NCI-H82 (cell line): ENCODE measurements at regions not wholly inside any gene's neighbourhood (a gene's known extent, or its start where the extent isn't known, plus 50 kb on each side); places are given as distances from the start of the nearest gene placed in this dataset.

Source experiments
- DNase-seq: peaks from one replicate; lab custom pipeline; 2025; lab: John Stamatoyannopoulos, UW

DNA sequence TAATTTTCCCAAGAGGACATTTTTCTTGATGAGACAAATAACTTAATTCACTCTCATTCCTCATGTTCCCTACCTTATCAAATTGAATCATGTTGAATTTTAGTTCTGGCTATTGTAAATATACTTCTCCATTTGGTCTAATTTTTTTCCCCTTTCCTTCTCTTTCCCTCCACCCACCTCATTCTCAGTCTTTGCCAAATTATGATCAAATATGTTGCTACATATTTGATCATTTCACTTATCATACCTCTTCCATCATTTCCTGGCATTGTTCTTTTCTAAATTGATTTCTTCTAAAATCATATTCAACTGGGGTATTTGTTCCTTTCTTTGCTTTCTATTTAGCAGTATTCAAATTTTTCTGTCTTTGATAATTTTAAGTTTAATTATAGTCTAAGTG is 52.3 kb downstream of the HDGFL1 start:
- DNase-seq: no peak

DNA sequence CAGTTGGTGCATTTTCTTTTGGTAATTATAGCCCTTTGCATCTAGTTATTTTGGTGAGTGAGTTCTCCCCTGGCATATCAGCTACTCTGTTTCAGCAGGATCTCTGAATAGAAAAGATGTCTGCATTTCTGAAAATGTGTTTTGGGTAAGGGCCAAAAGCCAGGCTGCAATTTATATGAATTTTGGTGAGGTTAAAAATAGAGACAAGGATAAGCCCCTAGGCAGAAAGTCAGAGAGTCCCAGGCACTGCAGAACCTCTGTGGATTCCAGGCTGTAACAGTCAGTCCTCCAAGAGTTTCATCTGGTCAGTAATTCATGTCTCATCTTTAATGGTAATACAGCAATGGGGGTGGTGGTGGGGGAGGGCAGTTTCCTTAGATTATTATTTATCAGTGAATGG is 53.0 kb downstream of the HDGFL1 start:
- DNase-seq: no peak

DNA sequence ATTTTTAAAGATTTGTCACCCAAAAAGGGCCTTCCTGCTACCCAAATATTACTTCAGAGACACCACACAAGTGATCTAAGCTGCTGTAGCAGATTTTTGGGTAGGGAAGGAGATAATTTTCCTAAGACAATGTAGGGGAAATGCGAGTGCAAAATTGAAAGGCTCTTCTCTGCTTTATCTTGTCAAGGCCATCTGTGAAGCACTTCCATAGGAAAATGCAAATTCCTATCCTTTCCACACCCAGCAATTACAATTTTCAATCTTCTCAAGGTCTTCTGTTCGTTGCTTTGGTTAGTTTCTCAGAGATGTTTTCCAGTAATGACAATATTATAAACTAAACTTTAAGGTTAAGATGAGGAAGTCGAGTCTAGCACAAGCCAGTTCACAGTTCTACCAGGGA is 53.4 kb downstream of the HDGFL1 start:
- no peak for DNase-seq

DNA sequence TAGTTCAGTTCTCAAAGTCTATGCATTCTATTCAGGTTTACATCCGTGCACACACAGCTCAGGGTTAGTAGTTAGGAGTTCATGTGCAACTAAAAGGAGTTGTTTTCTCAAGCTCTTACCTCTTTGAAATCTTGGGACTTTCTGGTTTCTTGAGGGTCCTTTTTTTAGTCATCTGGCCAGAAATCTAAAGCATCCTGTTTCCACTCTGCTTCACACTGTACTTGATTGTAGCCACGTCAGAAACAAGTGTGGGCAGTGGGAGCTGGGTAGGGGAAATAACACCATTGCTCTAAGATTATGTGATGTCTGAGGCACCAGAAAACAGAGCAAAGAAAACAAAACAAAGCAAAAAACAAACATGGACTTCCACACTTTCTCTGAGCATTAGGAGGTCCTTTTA is 58.3 kb downstream of the HDGFL1 start:
- DNase-seq: no peak

DNA sequence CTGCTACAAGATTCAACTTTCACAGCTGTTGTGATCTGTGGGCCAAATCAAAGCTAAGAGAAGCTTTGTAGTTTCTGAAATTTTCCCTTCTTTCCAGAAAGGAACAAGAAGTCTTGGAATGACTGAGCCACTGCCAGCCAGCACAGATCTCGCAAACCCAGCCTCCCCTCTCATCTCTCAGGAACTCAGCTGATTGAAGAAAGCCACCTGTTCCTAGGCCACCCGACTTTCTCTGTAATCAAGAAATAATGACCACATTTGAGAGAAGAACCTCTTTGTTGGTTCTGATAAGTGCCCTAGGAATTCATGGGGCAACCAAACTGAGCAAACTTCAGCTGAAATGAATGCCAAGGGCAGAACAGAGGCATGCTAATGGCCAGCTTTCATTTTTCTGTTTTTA is 61.7 kb downstream of the HDGFL1 start:
- DNase-seq: no peak

DNA sequence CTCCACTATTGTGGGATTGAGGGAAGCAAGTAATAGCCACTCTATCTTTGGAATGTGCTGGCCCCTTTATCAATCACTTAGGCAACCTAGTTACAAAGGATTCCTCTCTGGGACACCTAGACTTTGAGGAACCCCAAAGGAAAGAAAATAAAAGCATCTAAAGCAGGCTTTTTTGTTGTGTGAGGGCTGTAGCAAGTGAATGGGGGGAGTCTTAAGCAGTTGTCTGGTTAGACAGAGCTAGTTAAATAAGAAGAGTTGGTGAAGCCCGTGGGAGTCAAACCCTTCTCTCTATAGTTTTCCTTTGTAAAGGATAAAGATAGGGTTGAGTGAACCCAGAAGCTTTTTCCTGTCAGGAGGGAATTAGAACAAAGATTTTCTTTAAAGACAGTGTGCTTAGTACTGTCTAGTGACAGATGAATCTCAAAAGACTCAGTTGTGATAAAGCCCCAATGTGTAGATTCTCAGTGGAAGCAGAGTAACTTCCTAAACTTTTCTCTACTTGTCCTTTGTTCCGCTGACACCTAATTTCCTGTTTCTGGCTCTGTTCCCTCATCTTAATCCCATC is 63.3 kb downstream of the HDGFL1 start:
- no peak for DNase-seq

DNA sequence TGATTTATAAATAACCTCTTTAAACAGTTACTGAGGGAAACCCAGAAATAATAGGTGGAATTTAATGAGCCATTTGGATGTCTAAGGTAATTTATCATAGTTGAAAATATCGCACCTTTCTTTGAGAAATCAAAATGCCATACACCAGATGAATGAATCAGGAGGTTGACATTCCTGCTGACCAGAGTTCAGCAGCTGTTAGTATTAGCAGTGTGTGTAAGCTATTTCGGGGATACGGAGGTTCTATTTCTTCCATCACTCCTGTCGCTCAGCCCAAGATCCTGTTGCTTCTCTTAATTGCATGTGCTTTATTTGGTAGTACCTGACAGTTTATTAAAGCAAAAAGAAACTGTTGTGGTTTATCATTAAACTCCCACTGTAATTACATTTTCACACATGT is 67.1 kb downstream of the HDGFL1 start:
- DNase-seq: no peak

DNA sequence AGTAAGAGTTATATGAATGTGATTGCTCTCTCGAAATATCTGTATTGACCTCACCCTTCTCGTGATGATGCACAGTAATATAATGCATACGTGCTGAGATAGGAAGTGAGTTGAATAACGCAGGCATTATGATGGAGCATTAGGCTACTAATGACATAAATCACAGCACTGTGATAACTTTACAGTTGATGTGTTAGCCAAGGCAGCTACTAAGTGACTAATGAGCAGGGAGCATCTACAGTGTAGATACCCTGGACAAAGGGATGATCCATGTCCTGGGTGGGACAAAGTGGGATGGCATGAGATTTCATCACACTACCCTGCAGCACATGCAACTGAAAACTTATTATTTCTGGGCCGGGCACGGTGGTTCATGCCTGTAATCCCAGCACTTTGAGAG is 68.4 kb downstream of the HDGFL1 start:
- DNase-seq: no peak

DNA sequence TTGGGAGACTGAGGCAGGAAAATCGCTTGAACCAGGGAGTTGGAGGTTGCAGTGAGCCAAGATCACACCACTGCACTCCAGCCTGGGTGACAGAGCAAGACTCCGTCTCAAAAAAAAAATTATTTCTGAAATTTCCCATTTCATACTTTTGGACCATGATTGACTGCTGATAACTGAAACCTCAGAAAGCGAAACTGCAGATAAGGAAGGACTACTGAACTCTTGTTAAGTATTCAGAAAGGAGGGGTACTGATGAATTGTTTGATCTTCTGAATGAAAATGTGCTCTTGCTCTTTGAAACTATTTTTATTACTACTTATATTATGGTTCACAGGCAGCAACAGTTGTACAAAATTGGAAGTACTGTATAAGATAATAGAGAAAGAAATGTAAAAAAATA is 69.0 kb downstream of the HDGFL1 start:
- DNase-seq: no peak

DNA sequence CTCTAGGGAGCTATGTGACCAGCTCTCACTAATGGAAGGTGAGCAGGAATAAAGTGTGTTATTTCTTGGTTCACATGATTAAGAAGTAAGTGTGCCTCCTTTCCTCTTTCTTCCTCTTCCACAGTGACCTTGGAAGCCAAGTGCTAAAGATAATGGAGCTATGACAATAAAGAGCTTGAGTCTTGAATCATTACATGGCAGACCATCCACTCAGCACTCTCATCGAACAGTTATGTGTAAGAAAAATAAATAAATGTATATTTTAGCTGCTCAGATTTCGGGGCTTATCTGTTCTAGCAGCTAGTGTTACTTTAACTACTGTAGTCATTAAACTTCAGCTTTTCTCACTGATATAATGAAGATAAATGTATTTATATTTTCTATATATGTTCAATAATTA is 72.9 kb downstream of the HDGFL1 start:
- DNase-seq: no peak

DNA sequence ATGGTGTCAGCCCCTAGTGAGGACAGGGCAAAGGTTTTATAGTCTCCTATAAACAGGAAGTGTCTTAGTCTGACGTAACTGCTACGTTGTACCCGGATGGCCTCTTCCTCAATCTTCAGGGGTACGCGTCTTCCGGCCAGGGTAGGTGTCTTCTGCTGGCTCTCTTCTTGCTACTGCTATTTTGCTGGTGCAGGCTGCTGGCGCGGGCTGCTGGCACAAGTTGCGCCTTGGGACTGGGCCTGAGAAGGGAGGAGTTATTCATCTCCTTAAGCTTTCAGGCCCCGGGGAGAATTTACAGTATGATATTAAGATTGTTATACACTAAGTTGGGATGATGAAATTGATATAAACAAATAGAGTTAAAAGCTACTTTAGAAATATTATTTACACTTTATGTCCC is 74.4 kb downstream of the HDGFL1 start:
- DNase-seq: no peak

DNA sequence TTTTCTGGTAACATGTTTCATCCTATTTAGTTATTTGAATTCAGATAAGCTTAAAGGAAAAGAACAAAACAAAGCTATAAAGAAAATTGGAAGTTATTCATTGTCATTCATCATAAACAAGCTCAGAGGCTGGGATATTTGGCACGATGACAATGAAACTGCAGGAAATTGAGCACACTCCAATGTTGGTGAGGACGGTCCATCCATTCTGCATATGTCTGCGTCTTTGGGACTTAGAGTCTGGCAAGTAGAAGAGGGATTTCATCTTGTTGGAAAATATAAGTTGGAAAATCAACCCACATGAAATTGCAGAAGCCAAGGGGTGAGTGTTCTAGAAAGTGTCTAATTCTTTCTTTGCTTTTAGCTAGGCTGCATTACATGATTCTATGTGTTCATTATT is 78.4 kb downstream of the HDGFL1 start:
- DNase-seq: no peak

DNA sequence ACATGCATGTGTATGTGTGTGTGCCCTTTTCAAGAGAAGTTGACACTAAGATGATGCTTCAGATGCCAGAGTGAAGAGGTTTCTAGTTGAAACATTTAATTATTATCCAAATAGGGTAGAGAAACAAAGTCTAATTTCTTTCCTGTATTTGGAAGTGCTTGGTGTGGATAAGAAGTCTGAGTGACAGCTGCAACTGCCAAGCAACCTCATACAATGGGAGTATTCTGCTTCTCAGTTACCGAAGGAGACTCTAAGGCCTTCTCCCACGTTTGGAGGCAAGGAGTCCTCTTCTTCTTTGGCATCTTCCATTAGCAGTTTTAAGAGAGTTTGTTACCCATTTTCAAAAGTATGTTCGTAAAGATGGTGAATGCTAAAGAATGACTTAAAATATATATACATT is 82.4 kb downstream of the HDGFL1 start:
- no peak for DNase-seq

DNA sequence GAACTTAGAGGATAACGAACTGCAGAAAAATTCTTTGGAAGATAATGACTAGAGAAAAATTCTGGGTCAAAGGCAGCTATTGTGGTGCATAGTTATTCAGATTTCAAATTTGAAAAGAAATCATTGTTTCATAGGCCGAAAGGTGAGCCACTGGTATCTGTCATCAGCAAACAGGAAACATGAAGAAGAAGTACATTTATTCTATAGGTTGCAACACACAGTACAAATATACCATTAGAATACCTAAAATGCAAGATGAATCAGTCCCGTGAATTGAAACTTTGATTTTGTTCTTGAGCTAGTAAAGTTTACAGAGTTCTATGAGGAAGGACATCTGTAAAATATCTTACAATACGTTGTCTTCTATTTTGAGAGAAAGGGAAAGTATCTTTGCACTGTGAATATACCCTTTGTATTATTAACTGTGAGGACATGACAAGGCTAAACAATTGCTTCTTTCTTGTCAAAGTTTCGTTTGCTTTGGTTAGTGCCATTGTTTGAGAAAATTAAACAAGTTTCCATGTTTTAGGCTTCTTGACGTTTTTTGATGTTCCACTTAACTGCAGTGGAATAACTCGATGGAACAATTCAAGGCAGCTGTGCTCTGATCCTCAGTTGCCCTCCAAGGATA is 84.7 kb downstream of the HDGFL1 start:
- no peak for DNase-seq

DNA sequence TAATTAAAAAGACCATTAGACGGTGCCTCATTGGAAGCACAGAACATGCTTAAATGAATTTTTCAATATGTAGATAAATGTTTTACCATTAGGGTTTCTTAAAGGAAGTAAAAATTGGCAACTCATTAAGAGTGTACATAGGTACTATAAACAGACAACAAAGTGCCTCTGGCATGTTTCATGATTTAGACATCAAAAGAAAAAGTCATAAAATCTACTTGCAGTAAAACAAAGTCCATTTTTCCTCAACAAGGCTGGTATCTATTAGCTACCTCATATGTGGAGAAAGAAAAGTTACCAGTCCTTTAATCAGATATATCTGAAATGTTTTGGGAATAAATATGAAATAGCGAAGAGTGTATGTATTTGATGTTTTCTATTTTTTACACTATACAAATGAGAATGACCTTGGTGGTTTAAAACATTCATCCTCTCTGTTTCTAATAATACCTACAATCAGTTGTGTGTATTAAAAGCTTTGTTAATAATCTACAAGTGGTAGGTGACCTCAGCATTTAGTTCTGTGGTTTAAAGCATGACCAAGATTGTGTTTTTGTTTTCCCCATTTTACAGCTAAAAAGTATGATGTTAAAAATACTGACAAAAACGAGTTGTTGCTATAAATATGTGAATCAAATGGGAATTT is 87.5 kb downstream of the HDGFL1 start:
- DNase-seq: no peak

DNA sequence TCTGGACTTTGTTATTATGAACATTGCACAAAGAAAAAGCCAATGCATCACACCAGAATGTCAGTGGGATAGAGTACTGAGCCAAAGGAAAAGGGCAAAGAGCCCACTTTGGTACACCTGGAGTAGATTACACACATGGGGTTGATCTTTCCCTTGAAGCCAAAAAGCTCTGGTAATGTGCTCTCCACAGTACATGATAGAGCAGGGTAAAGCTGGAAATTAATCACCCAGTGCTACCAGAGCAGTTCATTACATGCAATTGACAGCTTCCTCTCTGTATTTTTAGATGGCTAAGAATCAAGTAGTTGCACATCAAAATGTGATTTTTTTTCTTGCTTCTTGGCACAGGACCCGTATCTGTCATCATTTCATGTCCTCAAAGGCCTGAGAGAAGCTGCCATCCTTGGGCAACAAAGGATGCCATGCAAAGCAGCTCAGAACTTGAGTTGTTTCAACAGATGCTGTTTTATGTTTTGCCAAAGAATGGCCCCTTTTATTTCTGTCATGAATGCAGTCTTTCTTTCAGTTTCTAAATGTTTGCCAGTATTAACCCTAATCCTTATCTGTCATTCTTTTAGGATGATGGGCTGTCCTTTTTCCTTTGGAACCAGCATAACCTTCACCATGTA is 88.1 kb downstream of the HDGFL1 start:
- no peak for DNase-seq

DNA sequence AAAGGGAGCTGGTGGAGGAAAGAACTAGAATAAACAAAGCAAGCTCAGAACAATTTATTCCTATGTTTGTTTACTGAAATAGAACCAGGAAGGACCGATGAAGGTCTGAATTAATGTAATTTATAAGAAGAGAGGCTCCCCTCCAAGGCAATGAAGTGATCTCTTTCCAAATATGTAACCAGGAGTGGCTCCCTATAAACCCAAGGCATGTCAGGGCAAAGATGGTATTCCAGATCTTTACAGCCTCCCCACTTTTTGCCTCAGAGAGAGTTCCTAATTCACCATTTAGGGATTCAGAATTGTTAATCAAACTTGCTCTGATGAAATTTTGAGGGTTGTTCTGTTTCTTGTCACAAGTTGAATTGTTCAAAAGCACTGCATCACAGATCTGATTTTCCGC is 88.8 kb downstream of the HDGFL1 start:
- DNase-seq: no peak

DNA sequence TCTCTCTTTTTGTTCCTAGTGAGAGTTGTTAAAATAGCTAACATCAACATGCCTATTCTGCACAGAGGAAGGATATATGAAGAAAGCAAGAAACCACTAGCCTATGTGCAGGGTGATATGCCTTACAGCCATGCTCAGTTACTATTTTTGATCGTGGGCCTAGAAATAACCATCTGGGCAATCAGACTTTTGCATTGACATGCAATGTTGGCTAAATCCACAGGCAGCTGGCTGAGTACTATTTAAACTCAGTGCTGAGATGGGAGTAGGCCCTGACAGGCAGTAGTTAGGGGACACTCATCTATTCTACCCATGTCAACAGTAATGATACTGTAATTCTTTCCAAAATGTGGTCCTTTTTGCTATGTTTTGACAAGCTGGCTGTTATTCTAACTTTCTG is 89.6 kb downstream of the HDGFL1 start:
- no peak for DNase-seq

DNA sequence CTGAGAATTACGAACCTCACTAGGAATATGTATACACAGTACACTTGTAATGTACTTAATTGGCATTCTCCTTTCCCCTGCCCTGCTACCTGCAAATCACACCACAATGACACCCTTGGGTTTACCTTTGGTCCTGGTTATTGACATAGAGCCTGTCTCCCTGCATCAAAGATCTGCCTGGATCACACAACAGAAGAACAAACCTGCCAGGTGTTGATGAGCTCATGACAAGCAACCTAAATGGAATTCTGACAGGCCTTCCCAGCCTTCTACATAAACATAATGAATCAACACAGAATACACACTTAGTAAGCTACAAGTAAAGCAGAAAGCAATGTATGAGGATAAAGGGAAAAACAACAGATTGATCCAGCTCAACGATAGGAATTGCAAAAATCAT is 95.6 kb downstream of the HDGFL1 start:
- DNase-seq: no peak

DNA sequence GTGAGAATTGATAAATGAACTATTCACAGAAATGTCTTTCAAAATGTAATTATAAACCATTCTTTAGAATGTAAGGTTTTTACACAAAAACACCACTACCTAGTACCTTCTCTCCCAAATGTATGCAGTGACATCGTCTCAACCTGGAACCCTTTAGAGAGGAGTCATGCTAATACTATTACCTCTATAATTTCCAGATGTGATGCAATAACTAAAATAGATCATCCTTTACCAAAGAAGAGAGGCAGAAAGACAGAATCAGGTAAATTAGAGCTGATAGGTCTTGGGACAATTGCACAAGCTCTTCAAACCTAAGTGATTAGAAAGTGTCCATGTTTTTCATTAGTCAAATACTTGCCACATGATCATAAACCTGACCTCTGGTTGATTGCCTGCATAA is 96.7 kb downstream of the HDGFL1 start:
- no peak for DNase-seq

DNA sequence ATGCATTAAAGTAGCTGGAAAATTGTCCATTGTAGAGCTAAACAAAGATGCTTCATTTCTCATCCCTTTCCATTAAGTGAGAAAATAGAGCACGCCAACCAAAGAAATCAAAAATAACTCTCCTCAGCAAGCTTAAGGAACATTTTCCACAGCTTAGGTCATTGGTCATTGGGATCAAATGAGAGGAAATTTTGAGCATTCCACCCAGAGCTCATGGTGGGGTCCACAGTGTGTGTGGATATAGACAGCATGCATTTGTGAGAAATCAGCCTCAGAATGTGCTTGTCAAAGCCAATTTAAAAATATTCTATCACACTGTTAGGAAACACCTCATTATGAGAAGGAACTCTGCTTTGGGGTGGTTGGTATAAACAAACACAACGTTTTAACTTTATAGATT is 97.2 kb downstream of the HDGFL1 start:
- no peak for DNase-seq

DNA sequence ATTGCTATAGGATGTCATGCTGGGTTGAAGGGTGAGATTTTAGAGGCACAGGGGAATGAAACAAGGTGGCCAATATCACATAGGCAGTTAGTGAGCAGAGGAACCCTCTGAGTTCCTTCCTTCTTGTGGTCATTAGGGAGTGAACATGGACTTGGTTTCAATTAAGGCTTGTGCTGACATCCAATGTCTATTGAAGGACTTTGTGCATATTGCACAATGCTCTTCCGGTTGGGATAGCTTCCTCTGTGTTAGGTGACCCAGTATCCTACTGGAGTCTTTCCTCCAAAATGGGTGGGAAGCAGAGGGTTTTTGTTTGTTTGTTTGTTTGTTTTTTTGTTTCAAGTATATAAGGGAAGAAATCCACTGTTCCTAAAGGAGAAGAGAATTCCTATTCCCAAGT is 98.5 kb downstream of the HDGFL1 start:
- no peak for DNase-seq

DNA sequence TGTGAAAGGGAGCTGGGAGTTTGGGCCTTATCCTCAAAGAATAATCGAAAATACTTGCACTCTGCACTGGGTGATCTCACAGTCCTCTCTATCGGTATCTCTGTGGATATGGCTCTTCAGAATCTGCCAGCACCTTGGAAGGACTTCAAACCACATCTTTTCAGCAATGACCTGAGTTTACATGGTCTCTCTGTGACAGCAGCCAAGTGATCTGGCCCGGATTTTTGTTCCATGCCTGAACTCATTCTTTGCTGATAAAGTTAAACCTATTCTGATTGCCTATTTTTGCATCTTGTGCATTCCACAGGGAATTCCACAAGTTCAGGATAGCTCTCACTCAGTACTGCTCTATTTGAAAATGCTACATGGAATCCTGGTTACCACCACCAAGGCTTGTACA is 98.9 kb downstream of the HDGFL1 start:
- DNase-seq: no peak

DNA sequence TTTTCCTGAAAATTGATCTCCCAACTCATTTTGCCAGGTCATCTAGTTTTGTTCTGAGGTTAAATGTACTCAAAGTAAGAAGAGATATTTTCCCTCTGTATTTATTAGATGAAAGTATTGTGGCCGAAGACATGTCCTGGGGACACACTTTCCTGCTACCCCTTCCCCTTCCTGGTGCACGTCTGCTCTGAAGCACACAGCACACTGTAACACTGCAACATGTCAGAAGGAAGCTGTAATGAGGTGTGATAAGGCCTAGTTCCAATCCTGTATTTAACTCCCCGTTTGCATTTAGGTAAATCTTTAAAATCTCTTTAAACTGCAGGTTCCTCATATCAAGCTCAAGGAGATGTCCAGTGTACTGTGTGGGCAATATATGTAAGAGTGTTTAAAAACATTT is 99.4 kb downstream of the HDGFL1 start:
- no peak for DNase-seq
